ENCODE measurements at regions not wholly inside any gene's neighbourhood (a gene's known extent, or its start where the extent isn't known, plus 50 kb on each side); places are given as distances from the start of the nearest gene placed in this dataset.

DNA sequence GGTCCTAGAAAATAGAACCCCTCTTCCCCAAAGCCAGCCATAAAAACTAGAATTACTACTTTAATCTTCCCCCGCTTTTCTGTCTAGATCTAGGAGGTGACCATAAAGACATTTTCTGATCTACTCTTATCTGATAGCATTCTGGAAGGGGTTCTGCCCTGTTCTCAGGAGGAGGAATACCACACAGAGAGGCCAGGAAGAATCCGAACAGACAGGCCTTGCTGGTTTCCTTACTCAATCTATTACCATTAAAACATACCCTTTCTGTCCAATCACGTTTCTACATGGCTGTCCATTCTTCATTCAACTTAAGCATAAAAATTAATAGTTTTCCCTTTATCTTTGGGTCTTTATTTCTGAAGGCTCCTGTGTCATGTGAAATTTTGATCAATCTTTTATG lies 198.7 kb downstream of the GPAT3 start:
- TF ChIP-seq, protein P1, sequence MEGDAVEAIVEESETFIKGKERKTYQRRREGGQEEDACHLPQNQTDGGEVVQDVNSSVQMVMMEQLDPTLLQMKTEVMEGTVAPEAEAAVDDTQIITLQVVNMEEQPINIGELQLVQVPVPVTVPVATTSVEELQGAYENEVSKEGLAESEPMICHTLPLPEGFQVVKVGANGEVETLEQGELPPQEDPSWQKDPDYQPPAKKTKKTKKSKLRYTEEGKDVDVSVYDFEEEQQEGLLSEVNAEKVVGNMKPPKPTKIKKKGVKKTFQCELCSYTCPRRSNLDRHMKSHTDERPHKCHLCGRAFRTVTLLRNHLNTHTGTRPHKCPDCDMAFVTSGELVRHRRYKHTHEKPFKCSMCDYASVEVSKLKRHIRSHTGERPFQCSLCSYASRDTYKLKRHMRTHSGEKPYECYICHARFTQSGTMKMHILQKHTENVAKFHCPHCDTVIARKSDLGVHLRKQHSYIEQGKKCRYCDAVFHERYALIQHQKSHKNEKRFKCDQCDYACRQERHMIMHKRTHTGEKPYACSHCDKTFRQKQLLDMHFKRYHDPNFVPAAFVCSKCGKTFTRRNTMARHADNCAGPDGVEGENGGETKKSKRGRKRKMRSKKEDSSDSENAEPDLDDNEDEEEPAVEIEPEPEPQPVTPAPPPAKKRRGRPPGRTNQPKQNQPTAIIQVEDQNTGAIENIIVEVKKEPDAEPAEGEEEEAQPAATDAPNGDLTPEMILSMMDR (IDR thresholded peaks at IDR 0.05) = no peak
- TF ChIP-seq TCF7L2 (IDR thresholded peaks at IDR 0.05; ENCODE audit: low read depth, low read length) = no peak
